ENCODE measurements at regions not wholly inside any gene's neighbourhood (a gene's known extent, or its start where the extent isn't known, plus 50 kb on each side); places are given as distances from the start of the nearest gene placed in this dataset.
"Not testable (repeated sequence)": the region's sequence is repeated elsewhere in the genome, so short reads cannot be mapped to it uniquely, and the experiment has no call there.

- H3K9me3 ChIP-seq (replicated peaks) = no peaks in the 10 kb centered on the region
- H3K27ac ChIP-seq = no peak overlapping the region
- no peak overlapping the region for H3K4me3 ChIP-seq
- H3K36me3 ChIP-seq = no peaks in the 10 kb centered on the region
- no peak for DNase-seq
- no peaks in the 10 kb centered on the region for H3K27me3 ChIP-seq
- H3K4me1 ChIP-seq = no peaks in the 10 kb centered on the region
Observed at GRCh38 chr5:82426464-82427154, 148.5 kb upstream of the RPS23 start.

GRCh38 chr5:82425591-82425990, 147.4 kb upstream of the RPS23 start:
- DNase-seq = no peak
- no peaks in the 10 kb centered on the region for H3K27me3 ChIP-seq
- H3K9me3 ChIP-seq (replicated peaks) = no peaks in the 10 kb centered on the region

GRCh38 chr5:82424211-82424610, 146.1 kb upstream of the RPS23 start:
- Histone ChIP-seq H3K9me3 (replicated peaks) (no peaks in the 10 kb centered on the region), H3K4me3 (no peak overlapping the region), H3K4me1 (no peaks in the 10 kb centered on the region), H3K27me3 (no peaks in the 10 kb centered on the region), H3K36me3 (no peaks in the 10 kb centered on the region), H3K27ac (no peak overlapping the region)
- no peak for DNase-seq

More at GRCh38 chr5:82425591-82425990, 147.4 kb upstream of the RPS23 start:
- Histone ChIP-seq H3K4me1 (no peaks in the 10 kb centered on the region), H3K27ac (no peak overlapping the region), H3K4me3 (no peak overlapping the region), H3K36me3 (no peaks in the 10 kb centered on the region)

GRCh38 chr5:82422751-82423181, 144.6 kb upstream of the RPS23 start:
- no peak overlapping the region for H3K27ac ChIP-seq
- no peak for DNase-seq
- H3K9me3 ChIP-seq (replicated peaks) = no peaks in the 10 kb centered on the region
- H3K27me3 ChIP-seq = no peaks in the 10 kb centered on the region
- H3K4me3 ChIP-seq = no peak overlapping the region
- no peaks in the 10 kb centered on the region for H3K4me1 ChIP-seq
- H3K36me3 ChIP-seq = no peaks in the 10 kb centered on the region

- Histone ChIP-seq H3K4me1 (no peaks in the 10 kb centered on the region), H3K9me3 (replicated peaks) (no peaks in the 10 kb centered on the region), H3K27me3 (no peaks in the 10 kb centered on the region), H3K36me3 (no peaks in the 10 kb centered on the region), H3K27ac (no peak overlapping the region), H3K4me3 (no peak overlapping the region)
- no peak for DNase-seq
Observed at GRCh38 chr5:82422001-82422740, 144.0 kb upstream of the RPS23 start.

GRCh38 chr5:82421119-82421518, 143.0 kb upstream of the RPS23 start:
- no peak for DNase-seq
- Histone ChIP-seq H3K4me1 (no peaks in the 10 kb centered on the region), H3K27ac (no peak overlapping the region), H3K4me3 (no peak overlapping the region), H3K36me3 (no peaks in the 10 kb centered on the region), H3K9me3 (replicated peaks) (no peaks in the 10 kb centered on the region), H3K27me3 (no peaks in the 10 kb centered on the region)

GRCh38 chr5:82420524-82420923, 142.4 kb upstream of the RPS23 start:
- H3K27me3 ChIP-seq; H3K36me3 ChIP-seq; H3K4me1 ChIP-seq; DNase-seq; H3K9me3 ChIP-seq (replicated peaks); H3K4me3 ChIP-seq; H3K27ac ChIP-seq: not testable (repeated sequence)

GRCh38 chr5:82419559-82420332, 141.6 kb upstream of the RPS23 start:
- no peak overlapping the region for H3K27ac ChIP-seq
- H3K36me3 ChIP-seq = no peaks in the 10 kb centered on the region
- no peak overlapping the region for H3K4me3 ChIP-seq
- H3K4me1 ChIP-seq = no peaks in the 10 kb centered on the region
- DNase-seq = no peak
- no peaks in the 10 kb centered on the region for H3K9me3 ChIP-seq (replicated peaks)
- H3K27me3 ChIP-seq = no peaks in the 10 kb centered on the region

- DNase-seq = no peak
- Histone ChIP-seq H3K27me3 (no peaks in the 10 kb centered on the region), H3K9me3 (replicated peaks) (no peaks in the 10 kb centered on the region), H3K36me3 (no peaks in the 10 kb centered on the region), H3K4me3 (no peak overlapping the region), H3K27ac (no peak overlapping the region), H3K4me1 (no peaks in the 10 kb centered on the region)
Observed at GRCh38 chr5:82418608-82418950, 140.4 kb upstream of the RPS23 start.

- Histone ChIP-seq H3K4me3 (no peak overlapping the region), H3K9me3 (replicated peaks) (no peaks in the 10 kb centered on the region), H3K4me1 (no peaks in the 10 kb centered on the region), H3K36me3 (no peaks in the 10 kb centered on the region), H3K27ac (no peak overlapping the region), H3K27me3 (no peaks in the 10 kb centered on the region)
- no peak for DNase-seq
Observed at GRCh38 chr5:82417776-82418607, 139.8 kb upstream of the RPS23 start.

- H3K36me3 ChIP-seq = no peaks in the 10 kb centered on the region
- H3K4me3 ChIP-seq = no peak overlapping the region
- no peaks in the 10 kb centered on the region for H3K4me1 ChIP-seq
- H3K27ac ChIP-seq = no peak overlapping the region
- DNase-seq = no peak
- no peaks in the 10 kb centered on the region for H3K9me3 ChIP-seq (replicated peaks)
- no peaks in the 10 kb centered on the region for H3K27me3 ChIP-seq
Observed at GRCh38 chr5:82416512-82416911, 138.4 kb upstream of the RPS23 start.

- no peak overlapping the region for H3K4me3 ChIP-seq
- H3K4me1 ChIP-seq = no peaks in the 10 kb centered on the region
- no peaks in the 10 kb centered on the region for H3K9me3 ChIP-seq (replicated peaks)
- H3K36me3 ChIP-seq = no peaks in the 10 kb centered on the region
- no peaks in the 10 kb centered on the region for H3K27me3 ChIP-seq
- DNase-seq = no peak
- no peak overlapping the region for H3K27ac ChIP-seq
Observed at GRCh38 chr5:82414041-82414388, 135.9 kb upstream of the RPS23 start.

GRCh38 chr5:82413302-82414040, 135.3 kb upstream of the RPS23 start:
- Histone ChIP-seq H3K9me3 (replicated peaks) (no peaks in the 10 kb centered on the region), H3K27me3 (no peaks in the 10 kb centered on the region), H3K27ac (no peak overlapping the region), H3K4me1 (no peaks in the 10 kb centered on the region), H3K36me3 (no peaks in the 10 kb centered on the region), H3K4me3 (no peak overlapping the region)
- no peak for DNase-seq

- 0 out of 2 replicates have a peak, but pooled peaks cover 6% of the 10 kb centered on the region for H3K9me3 ChIP-seq (replicated peaks)
Observed at GRCh38 chr5:82408033-82408432, 129.9 kb upstream of the RPS23 start.

More at GRCh38 chr5:82408033-82408432, 129.9 kb upstream of the RPS23 start:
- H3K27ac ChIP-seq = no peak overlapping the region
- H3K4me3 ChIP-seq = no peak overlapping the region
- H3K27me3 ChIP-seq = no peaks in the 10 kb centered on the region
- H3K4me1 ChIP-seq = no peaks in the 10 kb centered on the region; the same call in 1 of the 2 replicates
- no peak for DNase-seq
- H3K36me3 ChIP-seq = no peaks in the 10 kb centered on the region

Measured in SJCRH30 (cell line).